SK-N-MC (cell line): ENCODE measurements at regions not wholly inside any gene's neighbourhood (a gene's known extent, or its start where the extent isn't known, plus 50 kb on each side); places are given as distances from the start of the nearest gene placed in this dataset.

ENCODE experiments used
- EZH2 ChIP-seq: fragments of 200-600 bp; sonication (generic); IDR thresholded peaks from one replicate; pipeline ENCODE4 v1.6.1; 2017; ENCODE audit warnings: antibody characterized with exemption
- POLR2AphosphoS5 ChIP-seq: IDR thresholded peaks from 2 replicates; pipeline ENCODE4 v1.6.1; 2012; ENCODE audit warnings: mild to moderate bottlenecking, low read depth, low read length, borderline replicate concordance

- TF ChIP-seq POLR2AphosphoS5 = no peak
- no peak for TF ChIP-seq EZH2
These were observed 632.8 kb downstream of the TSN start for GRCh38 chr2:122388208-122388607.
